Vagina (tissue), 2 donors: ENCODE measurements at regions not wholly inside any gene's neighbourhood (a gene's known extent, or its start where the extent isn't known, plus 50 kb on each side); places are given as distances from the start of the nearest gene placed in this dataset.

Experiments used
- CTCF ChIP-seq, 3 experiments: fragments of 450-650 bp in 2 of 3; fragments of 200-600 bp in 1 of 3; sonication (generic) in 1 of 3; IDR thresholded peaks; one replicate each; pipeline ENCODE4 v1.5.1; 2017 to 2019; ENCODE audit warnings: antibody characterized with exemption in 3 of 3, mild to moderate bottlenecking in 2 of 3, moderate library complexity in 2 of 3
- POLR2AphosphoS5 ChIP-seq, 2 donors: sonication (generic); formaldehyde crosslinking; IDR thresholded peaks; one replicate each; pipeline ENCODE4 v1.9.0; 2017; ENCODE audit warnings: antibody characterized with exemption in 2 of 2, mild to moderate bottlenecking in 2 of 2, low read depth in 1 of 2; ENCODE audit not compliant: insufficient read depth in 1 of 2

DNA sequence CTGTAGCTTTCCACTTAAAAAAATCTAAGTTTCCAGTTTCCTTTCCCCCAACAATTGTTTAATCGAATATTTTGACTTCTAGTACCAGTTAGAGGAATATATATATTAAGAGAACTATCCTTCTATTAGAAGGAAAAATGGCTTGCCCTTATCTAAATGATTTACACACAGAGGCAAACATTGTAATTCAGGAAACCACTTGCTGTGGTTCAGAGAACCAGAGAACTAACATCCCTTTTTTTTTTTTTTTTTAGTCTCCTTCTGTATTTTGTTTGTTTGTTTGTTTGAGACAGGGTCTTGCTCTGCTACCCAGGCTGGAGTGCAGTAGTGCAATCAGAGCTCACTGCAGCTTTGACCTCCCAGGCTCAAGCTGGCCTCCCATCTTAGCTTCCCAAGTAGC, 746.6 kb downstream of the VRK1 start:
- TF ChIP-seq CTCF (IDR thresholded peaks at IDR 0.05) (no peak), POLR2AphosphoS5 (IDR thresholded peaks at IDR 0.05; ENCODE audit: insufficient read depth in 1 of 2, low read depth in 1 of 2) (no peak)
